ENCODE measurements at regions not wholly inside any gene's neighbourhood (a gene's known extent, or its start where the extent isn't known, plus 50 kb on each side); places are given as distances from the start of the nearest gene placed in this dataset.
"Not testable (repeated sequence)": the region's sequence is repeated elsewhere in the genome, so short reads cannot be mapped to it uniquely, and the experiment has no call there.

- no peak for TF ChIP-seq ESRRA (CRISPR knock-in tag; IDR thresholded peaks at IDR 0.05; ENCODE audit: borderline replicate concordance)
- no peak for TF ChIP-seq ZNF219 (CRISPR knock-in tag; IDR thresholded peaks at IDR 0.05; ENCODE audit: borderline replicate concordance)
- TF ChIP-seq RORB (CRISPR knock-in tag; IDR thresholded peaks at IDR 0.05) = no peak
- TF ChIP-seq EMX1 (CRISPR knock-in tag; IDR thresholded peaks at IDR 0.05) = no peak
- TF ChIP-seq USF1 (CRISPR knock-in tag; IDR thresholded peaks at IDR 0.05) = no peak
- no peak for TF ChIP-seq NFYB (CRISPR knock-in tag; conservative IDR thresholded peaks at IDR 0.05; ENCODE audit: low read depth)
- TF ChIP-seq PRRX2 (CRISPR knock-in tag; IDR thresholded peaks at IDR 0.05) = no peak
- no peak for TF ChIP-seq IRF1 (CRISPR knock-in tag; IDR thresholded peaks at IDR 0.05)
- TF ChIP-seq CTCF (IDR thresholded peaks at IDR 0.05) = no peak
- TF ChIP-seq SP1 (CRISPR knock-in tag; conservative IDR thresholded peaks at IDR 0.05) = no peak
- TF ChIP-seq TEAD1 (CRISPR knock-in tag; IDR thresholded peaks at IDR 0.05) = no peak
- no peak for TF ChIP-seq CDX4 (CRISPR knock-in tag; IDR thresholded peaks at IDR 0.05; ENCODE audit: borderline replicate concordance)
- no peak for TF ChIP-seq NFATC4 (CRISPR knock-in tag; IDR thresholded peaks at IDR 0.05)
- no peak for TF ChIP-seq ATF3 (CRISPR knock-in tag; conservative IDR thresholded peaks at IDR 0.05)
- Mint-ChIP-seq H3K27me3 (ENCODE audit: low read depth) (no peaks in the 10 kb centered on the region; the same call in 1 of the 2 replicates), H3K4me3 (no peak overlapping the region), H3K9me3 (peaks cover 7% of the 10 kb centered on the region), H3K27ac (no peak overlapping the region), H3K36me3 (peaks cover 6% of the 10 kb centered on the region), H3K4me1 (no peaks in the 10 kb centered on the region)
- DNase-seq (ENCODE audit: low spot score) = no peak
- no peak for ATAC-seq
- CTCF ChIA-PET = no interaction called here
- POLR2A ChIA-PET = no interaction called here
These were observed 84.3 kb upstream of the GPR101 start for GRCh38 chrX:137118136-137118535.

GRCh38 chrX:137107877-137108276 is 74.1 kb upstream of the GPR101 start:
- POLR2A ChIA-PET; H3K27me3 Mint-ChIP-seq (ENCODE audit: low read depth); H3K4me1 Mint-ChIP-seq; CTCF ChIA-PET; ATAC-seq; H3K27ac Mint-ChIP-seq; DNase-seq (ENCODE audit: low spot score); H3K4me3 Mint-ChIP-seq; H3K36me3 Mint-ChIP-seq: not testable (repeated sequence)
- peaks cover 11% of the 10 kb centered on the region for H3K9me3 Mint-ChIP-seq

- Mint-ChIP-seq H3K27ac (no peak overlapping the region), H3K4me3 (no peak overlapping the region), H3K27me3 (ENCODE audit: low read depth) (no peaks in the 10 kb centered on the region; the same call in 1 of the 2 replicates), H3K4me1 (no peaks in the 10 kb centered on the region), H3K9me3 (no peaks in the 10 kb centered on the region), H3K36me3 (no peaks in the 10 kb centered on the region)
- no peak for TF ChIP-seq ZNF317 (CRISPR knock-in tag; IDR thresholded peaks at IDR 0.05; ENCODE audit: borderline replicate concordance, low read depth)
- TF ChIP-seq SP1 (CRISPR knock-in tag; conservative IDR thresholded peaks at IDR 0.05) = no peak
- TF ChIP-seq E2F1 (CRISPR knock-in tag; IDR thresholded peaks at IDR 0.05) = no peak
- no peak for ATAC-seq
- CTCF ChIA-PET = no interaction called here
- POLR2A ChIA-PET = no interaction called here
- no peak for DNase-seq (ENCODE audit: low spot score)
These were observed 67.6 kb upstream of the GPR101 start for GRCh38 chrX:137101273-137101990.
